HG02571 (cell line): ENCODE measurements at regions not wholly inside any gene's neighbourhood (a gene's known extent, or its start where the extent isn't known, plus 50 kb on each side); places are given as distances from the start of the nearest gene placed in this dataset.
A peak's percentile ranks its signal among the peaks of the same experiment; 100 is the strongest.
"Not testable (repeated sequence)": the region's sequence is repeated elsewhere in the genome, so short reads cannot be mapped to it uniquely, and the experiment has no call there.

ENCODE experiments used
- ATAC-seq: cut with Tn5 transposase; IDR thresholded peaks from one replicate; pipeline ENCODE4 v1.9.1; 2021; ENCODE audit warnings: mild to moderate bottlenecking, moderate library complexity; ENCODE audit not compliant: unreplicated experiment

- peak; percentile 39 for ATAC-seq
Measured at GRCh38 chr21:14687268-14687625, 141.1 kb upstream of the SAMSN1 start.

- peak; percentile 65 for ATAC-seq
Measured at GRCh38 chr21:14686466-14687267, 140.6 kb upstream of the SAMSN1 start.

DNA sequence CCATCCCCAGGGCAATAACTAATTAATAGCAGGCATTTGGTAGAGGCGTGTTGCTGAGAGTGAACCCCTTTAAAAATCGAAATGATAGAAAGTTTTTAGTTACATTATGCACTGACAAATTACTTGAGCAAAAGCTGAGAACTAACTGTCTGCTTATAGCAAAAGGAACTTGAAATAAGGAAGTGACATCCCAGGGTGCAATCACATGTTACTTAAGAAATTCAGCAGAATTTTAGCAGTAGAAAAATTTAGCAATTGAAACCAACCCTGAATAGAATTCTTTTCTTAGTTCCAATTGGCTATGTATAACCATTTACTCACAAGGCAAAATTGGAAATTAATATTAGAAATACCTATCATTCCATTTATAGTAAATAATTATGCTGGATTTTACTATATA is 139.5 kb upstream of the SAMSN1 start:
- no peak for ATAC-seq

- ATAC-seq: no peak
Measured at GRCh38 chr21:14684071-14684470, 138.0 kb upstream of the SAMSN1 start.

DNA sequence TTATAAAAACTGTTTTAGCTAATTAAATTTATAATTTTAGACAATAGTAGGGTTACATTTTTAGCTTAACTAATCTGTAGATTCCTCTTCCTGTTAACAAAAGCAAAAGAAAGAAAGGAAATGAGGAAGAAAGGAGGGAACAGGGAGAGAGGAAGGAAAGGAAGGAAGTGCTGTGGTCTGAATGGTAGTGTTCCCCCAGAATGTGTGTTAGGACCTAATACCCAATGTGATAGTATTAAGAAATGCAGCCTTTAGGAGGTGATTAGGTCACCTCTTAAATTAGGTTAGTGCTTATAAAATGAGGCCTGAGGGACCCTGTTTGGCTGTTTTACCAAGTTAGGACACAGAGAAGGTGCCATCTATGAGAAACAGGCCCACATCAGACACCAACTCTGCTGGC is 136.9 kb upstream of the SAMSN1 start:
- ATAC-seq: no peak

- ATAC-seq: no peak
Measured at GRCh38 chr21:14678973-14679574, 133.0 kb upstream of the SAMSN1 start.

- no peak for ATAC-seq
Measured at GRCh38 chr21:14677639-14678179, 131.6 kb upstream of the SAMSN1 start.

- ATAC-seq: no peak
Measured at GRCh38 chr21:14677013-14677412, 130.9 kb upstream of the SAMSN1 start.

DNA sequence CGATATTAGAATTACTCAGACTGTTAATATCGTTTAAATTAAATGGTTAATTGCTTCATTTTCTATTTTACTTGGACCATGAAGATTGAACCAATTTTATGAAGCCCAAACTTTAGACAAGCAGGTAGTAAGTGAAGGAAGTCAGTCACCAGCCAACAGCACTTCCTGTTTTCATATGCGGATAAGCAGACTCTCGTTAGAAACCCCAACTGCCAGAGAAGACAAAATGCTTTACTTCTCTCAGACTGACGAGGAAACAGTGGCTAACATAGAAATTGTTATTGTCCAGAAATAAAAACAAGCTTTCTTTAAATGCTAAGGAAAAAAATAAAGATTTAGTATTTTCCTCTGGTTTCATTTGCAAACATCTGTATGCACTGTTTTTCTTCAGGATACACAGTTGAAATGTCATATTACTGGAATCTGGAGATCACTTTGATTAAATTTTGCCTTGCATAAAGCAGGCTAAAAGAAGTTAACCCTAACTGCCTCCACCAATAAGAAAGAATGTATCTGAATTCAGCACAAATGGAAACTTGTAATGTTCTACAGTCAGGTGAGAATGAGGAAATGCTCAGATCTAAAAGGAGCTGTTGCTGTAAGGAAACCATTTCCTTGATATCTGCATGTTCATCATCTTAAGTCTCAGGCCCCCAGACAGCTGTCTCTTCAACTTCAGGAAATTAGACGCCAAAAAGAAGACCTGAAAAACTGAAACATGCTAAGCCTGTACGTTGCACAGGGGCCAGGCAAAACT is 129.8 kb upstream of the SAMSN1 start:
- ATAC-seq: peak; percentile 66

DNA sequence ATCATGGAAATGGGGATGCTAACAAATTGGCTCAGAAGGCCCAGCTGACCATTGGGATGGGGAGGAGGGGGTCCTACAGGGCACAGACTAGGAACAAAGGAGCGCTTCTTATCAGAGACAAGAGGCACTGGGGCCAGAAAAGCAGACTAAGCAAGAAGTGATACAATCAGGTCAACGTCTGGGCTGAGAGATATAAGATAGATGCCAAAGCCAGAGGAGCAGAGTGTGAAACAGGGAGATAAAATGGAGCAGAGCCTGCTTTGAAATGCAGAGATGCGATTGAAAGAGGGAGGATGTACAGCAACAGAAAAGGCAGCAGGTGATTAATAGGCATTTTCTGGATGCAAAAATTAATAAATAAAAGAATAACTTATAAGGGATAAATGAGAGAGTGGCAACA is 127.5 kb upstream of the SAMSN1 start:
- ATAC-seq: no peak

DNA sequence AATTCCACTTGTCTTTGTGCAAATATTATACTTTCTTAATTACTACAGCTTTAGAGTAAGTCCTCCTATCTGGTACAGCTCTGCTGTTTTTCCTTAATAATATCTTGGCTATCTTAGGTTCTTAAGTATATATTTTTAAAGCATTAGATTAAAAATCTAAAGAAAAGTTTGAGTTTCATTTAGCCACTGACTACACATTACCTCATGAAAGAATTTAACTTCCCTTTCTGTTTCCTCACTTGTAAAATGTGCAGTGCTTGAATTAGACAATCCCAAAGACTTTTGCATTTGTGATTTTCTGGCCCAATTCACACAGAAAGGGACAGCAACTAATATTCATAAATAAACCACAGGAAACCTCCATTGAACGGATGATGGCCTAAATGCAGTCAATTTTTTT is 126.4 kb upstream of the SAMSN1 start:
- no peak for ATAC-seq

DNA sequence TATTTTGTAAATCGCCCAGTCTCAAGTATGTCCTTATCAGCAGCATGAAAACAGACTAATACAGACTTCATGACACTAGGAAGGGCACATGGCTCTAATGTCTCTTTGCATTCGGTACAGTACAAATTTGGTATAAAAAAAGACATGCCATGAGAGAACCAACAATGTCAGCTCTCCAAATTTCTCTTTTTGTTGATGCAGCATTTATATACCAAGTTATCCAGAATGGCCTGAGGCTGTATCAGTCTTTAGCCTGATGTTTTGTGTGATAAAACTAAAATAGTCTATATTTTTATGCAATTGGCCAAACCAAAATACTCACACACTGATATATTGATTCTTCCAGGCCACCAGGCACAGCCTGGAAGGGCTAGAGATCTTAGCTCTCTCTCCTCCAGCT is 124.3 kb upstream of the SAMSN1 start:
- ATAC-seq: no peak

GRCh38 chr21:14669092-14669491 is 123.0 kb upstream of the SAMSN1 start:
- not testable (repeated sequence) for ATAC-seq

- ATAC-seq: no peak
Measured at GRCh38 chr21:14657241-14658008, 111.3 kb upstream of the SAMSN1 start.

- no peak for ATAC-seq
Measured at GRCh38 chr21:14646893-14647292, 100.8 kb upstream of the SAMSN1 start.

GRCh38 chr21:14645702-14646101 is 99.6 kb upstream of the SAMSN1 start:
- ATAC-seq: no peak

DNA sequence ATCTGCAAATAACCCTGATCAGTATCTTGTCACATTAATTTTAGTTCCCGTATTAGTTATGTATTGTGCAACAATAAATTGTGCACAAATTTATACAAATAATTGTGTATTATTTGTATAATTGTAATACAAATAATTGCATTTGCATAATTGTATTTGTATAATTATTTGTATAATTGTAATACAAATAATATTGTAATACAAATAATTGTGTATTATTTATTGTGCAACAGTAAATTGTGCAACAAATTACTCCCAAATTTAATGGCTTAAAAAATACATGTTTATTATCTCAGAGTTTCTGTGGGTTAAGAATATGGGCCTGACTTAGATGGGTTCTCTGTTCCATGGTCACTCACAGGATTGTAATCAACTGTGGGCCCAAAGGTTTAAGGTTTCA is 86.2 kb upstream of the SAMSN1 start:
- ATAC-seq: no peak

DNA sequence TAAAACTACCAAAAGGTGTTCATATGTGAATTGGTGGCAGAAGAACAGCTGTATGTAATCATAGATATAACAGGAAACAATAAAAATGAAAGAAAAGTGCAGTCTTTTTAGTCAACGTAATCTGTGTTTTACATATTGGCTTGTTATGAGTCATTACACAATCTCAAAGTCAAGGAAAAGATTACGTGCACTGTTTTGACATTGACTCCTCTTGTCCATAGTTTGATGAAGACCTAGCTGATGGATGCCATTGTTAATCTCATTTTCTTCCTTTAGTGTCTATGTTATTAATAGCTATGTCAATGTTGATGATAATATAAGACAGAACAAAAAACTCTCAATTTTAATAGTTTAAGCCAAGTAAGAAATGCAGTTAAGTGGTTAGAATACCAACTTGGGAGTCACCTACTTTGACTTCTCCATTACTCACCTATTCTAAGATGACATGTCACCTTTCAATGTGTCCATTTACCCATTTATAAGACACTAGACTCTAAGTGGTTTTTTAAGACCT is 84.5 kb upstream of the SAMSN1 start:
- ATAC-seq: no peak

- ATAC-seq: no peak
Measured at GRCh38 chr21:14629461-14629860, 83.3 kb upstream of the SAMSN1 start.

GRCh38 chr21:14623079-14623478 is 77.0 kb upstream of the SAMSN1 start:
- ATAC-seq: not testable (repeated sequence)

DNA sequence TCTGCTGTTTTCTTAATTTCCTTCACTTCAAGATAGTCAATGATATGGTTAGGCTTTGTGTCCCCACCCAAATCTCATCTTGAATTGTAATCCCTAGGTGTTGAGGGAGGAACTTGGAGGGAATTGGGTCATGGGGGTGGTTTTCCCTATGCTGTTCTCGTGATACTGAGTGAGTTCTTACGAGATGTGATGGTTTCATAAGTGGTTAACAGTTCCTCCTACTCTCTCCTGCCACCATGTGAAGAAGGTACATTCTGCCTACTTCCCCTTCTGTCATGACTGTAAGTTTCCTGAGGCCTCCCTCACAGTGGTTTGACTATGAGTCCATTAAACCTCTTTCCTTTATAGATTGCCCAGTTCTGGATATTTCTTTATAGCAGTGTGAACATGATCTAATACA is 74.0 kb upstream of the SAMSN1 start:
- ATAC-seq: no peak
